Fibroblast of lung (primary cell): ENCODE measurements at regions not wholly inside any gene's neighbourhood (a gene's known extent, or its start where the extent isn't known, plus 50 kb on each side); places are given as distances from the start of the nearest gene placed in this dataset.

Experiments
- CTCF ChIP-seq, 2 donors: IDR thresholded peaks in 1 of 2; conservative IDR thresholded peaks in 1 of 2; 1 replicate in 1 of 2; 2 replicates in 1 of 2; pipeline ENCODE4 v1.5.1; 2011 to 2012; ENCODE audit warnings: low read length in 2 of 2, control low read depth in 1 of 2, inconsistent platforms in 1 of 2, low read depth in 1 of 2, mild to moderate bottlenecking in 1 of 2
- EZH2 ChIP-seq: IDR thresholded peaks from 2 replicates; pipeline ENCODE4 v1.5.1; 2012; ENCODE audit warnings: low read length, control low read depth, mild to moderate bottlenecking; ENCODE audit errors: missing control alignments

- TF ChIP-seq EZH2 (no peak), CTCF (conservative IDR thresholded peaks at IDR 0.05 in 1 of 2, IDR thresholded peaks at IDR 0.05 in 1 of 2; ENCODE audit: low read depth in 1 of 2, low read length in 2 of 2) (no peak)
Observed at GRCh38 chr13:62302341-62302740, 886.7 kb upstream of the PCDH20 start.
